IPS DF 6.9 (cell line): ENCODE measurements at regions not wholly inside any gene's neighbourhood (a gene's known extent, or its start where the extent isn't known, plus 50 kb on each side); places are given as distances from the start of the nearest gene placed in this dataset.
"Not testable (repeated sequence)": the region's sequence is repeated elsewhere in the genome, so short reads cannot be mapped to it uniquely, and the experiment has no call there.

Source experiments
- DNase-seq: peaks from one replicate; pipeline ENCODE4 v3.0.0-alpha.2; 2013; ENCODE audit warnings: low read depth, low spot score
- H3K27ac ChIP-seq: one replicate; pipeline ENCODE4 v1.5.1; 2013; ENCODE audit warnings: low read length, control low read depth
- H3K27me3 ChIP-seq: 2 replicates; pipeline ENCODE4 v1.6.1; 2013; ENCODE audit warnings: mild to moderate bottlenecking, low read length; ENCODE audit not compliant: control insufficient read depth, insufficient read depth
- H3K36me3 ChIP-seq: 2 replicates; pipeline ENCODE4 v1.6.1; 2013; ENCODE audit warnings: low read length; ENCODE audit not compliant: control insufficient read depth, insufficient read depth
- H3K4me1 ChIP-seq: 2 replicates; pipeline ENCODE4 v1.6.1; 2013; ENCODE audit warnings: low read length; ENCODE audit not compliant: control insufficient read depth, insufficient read depth
- H3K4me3 ChIP-seq: 2 replicates; pipeline ENCODE4 v1.5.1; 2013; ENCODE audit warnings: mild to moderate bottlenecking, low read length
- H3K9me3 ChIP-seq: 2 replicates; pipeline ENCODE4 v1.6.1; 2013; ENCODE audit warnings: low read length, inconsistent platforms; ENCODE audit not compliant: control insufficient read depth, insufficient read depth
- WGBS: extraction: QIAGEN DNeasy Blood & Tissue Kit; methylation state at CpG from one replicate; pipeline ENCODE4 v1.1.7; 2013; ENCODE audit warnings: mixed read lengths, missing lambda C conversion rate; ENCODE audit not compliant: insufficient read length, insufficient coverage; 5-methylcytosine and 5-hydroxymethylcytosine counted together

GRCh38 chr3:109853077-109853731 lies 515.9 kb upstream of the DPPA4 start:
- H3K36me3 ChIP-seq, result no peaks in the 10 kb centered on the region
- no peak overlapping the region for H3K27ac ChIP-seq
- DNase-seq, result no peak
- WGBS, result no CpG with 5 or more reads among the region's 2 CpGs
- no peaks in the 10 kb centered on the region for H3K27me3 ChIP-seq
- no peaks in the 10 kb centered on the region for H3K9me3 ChIP-seq
- H3K4me3 ChIP-seq, result no peak overlapping the region
- H3K4me1 ChIP-seq, result no peaks in the 10 kb centered on the region

- no peaks in the 10 kb centered on the region for H3K9me3 ChIP-seq
- H3K27ac ChIP-seq, result no peak overlapping the region
- H3K4me1 ChIP-seq, result no peaks in the 10 kb centered on the region
- no peaks in the 10 kb centered on the region for H3K27me3 ChIP-seq
- no peak overlapping the region for H3K4me3 ChIP-seq
- DNase-seq, result no peak
- no CpG with 5 or more reads among the region's 1 CpG for WGBS
- no peaks in the 10 kb centered on the region for H3K36me3 ChIP-seq
These were observed 526.4 kb upstream of the DPPA4 start for GRCh38 chr3:109863701-109864100.

- DNase-seq, result no peak
- Histone ChIP-seq H3K4me1 (no peaks in the 10 kb centered on the region), H3K9me3 (no peaks in the 10 kb centered on the region), H3K4me3 (no peak overlapping the region), H3K27me3 (no peaks in the 10 kb centered on the region), H3K36me3 (no peaks in the 10 kb centered on the region), H3K27ac (no peak overlapping the region)
These were observed 527.1 kb upstream of the DPPA4 start for GRCh38 chr3:109864452-109864851.

- no peak for DNase-seq
- no peaks in the 10 kb centered on the region for H3K36me3 ChIP-seq
- H3K27me3 ChIP-seq, result no peaks in the 10 kb centered on the region
- no peak overlapping the region for H3K4me3 ChIP-seq
- no peaks in the 10 kb centered on the region for H3K9me3 ChIP-seq
- H3K4me1 ChIP-seq, result no peaks in the 10 kb centered on the region
- no peak overlapping the region for H3K27ac ChIP-seq
These were observed 532.2 kb upstream of the DPPA4 start for GRCh38 chr3:109869586-109869985.

- Histone ChIP-seq H3K4me1 (no peaks in the 10 kb centered on the region), H3K27me3 (no peaks in the 10 kb centered on the region), H3K4me3 (no peak overlapping the region), H3K27ac (no peak overlapping the region), H3K9me3 (no peaks in the 10 kb centered on the region), H3K36me3 (no peaks in the 10 kb centered on the region)
- no peak for DNase-seq
- no CpG with 5 or more reads among the region's 1 CpG for WGBS
These were observed 537.8 kb upstream of the DPPA4 start for GRCh38 chr3:109874896-109875708.

- H3K36me3 ChIP-seq, DNase-seq, H3K9me3 ChIP-seq, H3K4me3 ChIP-seq, H3K27me3 ChIP-seq, H3K27ac ChIP-seq, H3K4me1 ChIP-seq: not testable (repeated sequence)
- no CpG with 5 or more reads among the region's 2 CpGs for WGBS
These were observed 540.3 kb upstream of the DPPA4 start for GRCh38 chr3:109877616-109878015.

GRCh38 chr3:109882144-109882543 lies 544.8 kb upstream of the DPPA4 start:
- Histone ChIP-seq H3K4me1 (no peaks in the 10 kb centered on the region), H3K4me3 (no peak overlapping the region), H3K36me3 (no peaks in the 10 kb centered on the region), H3K27ac (no peak overlapping the region), H3K9me3 (no peaks in the 10 kb centered on the region), H3K27me3 (no peaks in the 10 kb centered on the region)
- DNase-seq, result no peak

- Histone ChIP-seq H3K4me3 (no peak overlapping the region), H3K36me3 (no peaks in the 10 kb centered on the region), H3K27me3 (no peaks in the 10 kb centered on the region), H3K27ac (no peak overlapping the region), H3K9me3 (no peaks in the 10 kb centered on the region), H3K4me1 (no peaks in the 10 kb centered on the region)
- WGBS, result no CpG with 5 or more reads among the region's 2 CpGs
- no peak for DNase-seq
These were observed 549.9 kb upstream of the DPPA4 start for GRCh38 chr3:109887293-109887692.

GRCh38 chr3:109888026-109888425 lies 550.7 kb upstream of the DPPA4 start:
- Histone ChIP-seq H3K36me3 (no peaks in the 10 kb centered on the region), H3K4me1 (no peaks in the 10 kb centered on the region), H3K27me3 (no peaks in the 10 kb centered on the region), H3K4me3 (no peak overlapping the region), H3K27ac (no peak overlapping the region), H3K9me3 (no peaks in the 10 kb centered on the region)
- DNase-seq, result no peak

- no CpG with 5 or more reads among the region's 1 CpG for WGBS
- no peaks in the 10 kb centered on the region for H3K36me3 ChIP-seq
- H3K4me3 ChIP-seq, result no peak overlapping the region
- no peak overlapping the region for H3K27ac ChIP-seq
- H3K9me3 ChIP-seq, result no peaks in the 10 kb centered on the region
- H3K27me3 ChIP-seq, result no peaks in the 10 kb centered on the region
- no peaks in the 10 kb centered on the region for H3K4me1 ChIP-seq
- no peak for DNase-seq
These were observed 560.4 kb upstream of the DPPA4 start for GRCh38 chr3:109897734-109898133.

- H3K36me3 ChIP-seq, result no peaks in the 10 kb centered on the region
- H3K4me3 ChIP-seq, result no peak overlapping the region
- no peak for DNase-seq
- no peaks in the 10 kb centered on the region for H3K4me1 ChIP-seq
- no peak overlapping the region for H3K27ac ChIP-seq
- no CpG with 5 or more reads among the region's 2 CpGs for WGBS
- no peaks in the 10 kb centered on the region for H3K27me3 ChIP-seq
- no peaks in the 10 kb centered on the region for H3K9me3 ChIP-seq
These were observed 562.6 kb upstream of the DPPA4 start for GRCh38 chr3:109899925-109900324.
